SH-SY5Y (cell line): ENCODE measurements at regions not wholly inside any gene's neighbourhood (a gene's known extent, or its start where the extent isn't known, plus 50 kb on each side); places are given as distances from the start of the nearest gene placed in this dataset.

Source experiments
- GATA2 ChIP-seq: IDR thresholded peaks from 2 replicates; pipeline ENCODE4 v1.6.1; 2011; ENCODE audit warnings: mild to moderate bottlenecking, low read depth, low read length
- GATA3 ChIP-seq: IDR thresholded peaks from 2 replicates; pipeline ENCODE4 v1.6.1; 2011; ENCODE audit warnings: low read depth, mild to moderate bottlenecking, low read length, moderate library complexity

GRCh38 chr6:109252261-109253041, 129.8 kb downstream of the CD164 start:
- TF ChIP-seq GATA2 (no peak), GATA3 (no peak)
